GM20000 (cell line): ENCODE measurements at regions not wholly inside any gene's neighbourhood (a gene's known extent, or its start where the extent isn't known, plus 50 kb on each side); places are given as distances from the start of the nearest gene placed in this dataset.

Source experiments
- DNase-seq: peaks from one replicate; pipeline ENCODE4 v3.0.0; 2012; ENCODE audit warnings: low spot score
- TF ChIP-seq, protein P1 (sequence below): IDR thresholded peaks from 2 replicates; pipeline ENCODE4 v1.5.1; 2012; ENCODE audit warnings: mild to moderate bottlenecking, control low read depth; ENCODE audit errors: extremely low read depth, missing control alignments

DNA sequence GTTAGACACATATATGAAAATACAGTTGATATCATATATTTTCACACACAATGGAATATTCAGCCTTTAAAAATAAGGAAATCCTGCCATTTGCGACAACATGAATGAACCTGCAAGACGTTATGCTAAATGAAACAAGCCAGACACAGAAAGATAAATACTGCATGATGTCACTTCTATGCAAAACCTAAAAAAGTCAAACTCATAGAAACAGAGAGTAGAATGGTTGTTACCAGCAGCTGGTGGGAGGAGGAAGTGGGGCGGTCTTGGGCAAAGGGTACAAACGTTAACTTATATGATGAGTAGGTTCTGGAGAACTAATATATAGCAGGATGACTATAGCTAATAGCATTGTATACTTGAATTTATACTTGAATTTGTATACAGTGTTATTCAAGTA is 213.2 kb upstream of the NR2F2 start:
- TF ChIP-seq, protein P1, sequence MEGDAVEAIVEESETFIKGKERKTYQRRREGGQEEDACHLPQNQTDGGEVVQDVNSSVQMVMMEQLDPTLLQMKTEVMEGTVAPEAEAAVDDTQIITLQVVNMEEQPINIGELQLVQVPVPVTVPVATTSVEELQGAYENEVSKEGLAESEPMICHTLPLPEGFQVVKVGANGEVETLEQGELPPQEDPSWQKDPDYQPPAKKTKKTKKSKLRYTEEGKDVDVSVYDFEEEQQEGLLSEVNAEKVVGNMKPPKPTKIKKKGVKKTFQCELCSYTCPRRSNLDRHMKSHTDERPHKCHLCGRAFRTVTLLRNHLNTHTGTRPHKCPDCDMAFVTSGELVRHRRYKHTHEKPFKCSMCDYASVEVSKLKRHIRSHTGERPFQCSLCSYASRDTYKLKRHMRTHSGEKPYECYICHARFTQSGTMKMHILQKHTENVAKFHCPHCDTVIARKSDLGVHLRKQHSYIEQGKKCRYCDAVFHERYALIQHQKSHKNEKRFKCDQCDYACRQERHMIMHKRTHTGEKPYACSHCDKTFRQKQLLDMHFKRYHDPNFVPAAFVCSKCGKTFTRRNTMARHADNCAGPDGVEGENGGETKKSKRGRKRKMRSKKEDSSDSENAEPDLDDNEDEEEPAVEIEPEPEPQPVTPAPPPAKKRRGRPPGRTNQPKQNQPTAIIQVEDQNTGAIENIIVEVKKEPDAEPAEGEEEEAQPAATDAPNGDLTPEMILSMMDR, result no peak
- no peak for DNase-seq

DNA sequence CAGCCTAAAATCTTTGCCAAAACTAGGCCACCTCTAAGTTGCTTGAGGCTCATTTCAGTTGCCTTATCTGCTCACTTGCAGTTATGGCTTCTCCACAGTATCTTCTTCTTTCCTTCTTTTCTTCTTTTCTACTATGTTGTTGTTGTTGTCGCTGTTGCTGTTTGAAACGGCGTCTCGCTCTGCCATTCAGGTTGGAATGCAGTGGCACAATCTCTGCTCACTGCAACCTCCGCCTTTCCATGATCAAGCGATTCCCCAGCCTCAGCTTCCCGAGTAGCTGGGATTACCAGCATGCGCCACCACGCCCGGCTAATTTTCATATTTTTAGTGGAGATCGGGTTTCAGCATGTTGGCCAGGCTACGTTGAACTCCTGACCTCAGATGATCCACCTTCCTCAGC is 210.8 kb upstream of the NR2F2 start:
- TF ChIP-seq, protein P1, result no peak
- no peak for DNase-seq

DNA sequence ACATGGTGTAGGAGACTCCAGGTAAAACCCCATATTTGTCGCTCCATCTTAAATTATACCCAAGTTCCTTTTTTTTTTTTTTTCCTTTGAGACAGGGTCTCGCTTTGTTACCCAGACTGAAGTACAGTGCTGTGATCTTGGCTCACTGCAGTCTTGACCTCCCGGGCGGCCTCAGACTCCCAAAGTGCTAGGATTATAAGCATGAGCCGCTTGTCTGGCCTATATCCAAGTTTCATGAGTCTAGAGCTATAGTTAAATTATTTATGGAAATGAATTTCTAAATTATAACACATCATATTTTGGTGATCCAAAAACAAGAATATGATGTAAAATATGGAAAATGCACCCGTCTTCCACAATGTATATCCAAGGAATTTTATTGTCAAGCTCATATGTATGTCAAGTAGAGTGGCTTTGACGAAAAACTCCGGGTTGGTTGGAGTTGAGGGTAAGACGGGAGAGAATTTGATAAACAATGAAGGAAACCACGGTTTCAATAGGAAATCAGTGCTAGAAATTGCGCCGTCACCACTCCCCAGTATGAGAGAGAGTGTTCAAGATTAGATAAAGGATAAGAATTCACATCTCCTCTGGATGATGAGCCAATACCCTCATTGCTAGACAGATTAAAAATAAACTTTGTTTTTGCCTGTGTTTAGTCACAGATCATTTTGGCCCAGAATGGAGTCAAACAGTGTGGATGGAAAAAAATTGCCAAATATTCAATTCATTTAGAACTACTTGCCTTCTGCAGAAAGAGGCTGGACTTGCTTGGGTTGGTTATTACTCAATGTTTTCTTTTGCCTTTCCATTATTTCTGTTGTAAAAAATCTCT is 209.2 kb upstream of the NR2F2 start:
- TF ChIP-seq, protein P1, result no peak
- no peak for DNase-seq

DNA sequence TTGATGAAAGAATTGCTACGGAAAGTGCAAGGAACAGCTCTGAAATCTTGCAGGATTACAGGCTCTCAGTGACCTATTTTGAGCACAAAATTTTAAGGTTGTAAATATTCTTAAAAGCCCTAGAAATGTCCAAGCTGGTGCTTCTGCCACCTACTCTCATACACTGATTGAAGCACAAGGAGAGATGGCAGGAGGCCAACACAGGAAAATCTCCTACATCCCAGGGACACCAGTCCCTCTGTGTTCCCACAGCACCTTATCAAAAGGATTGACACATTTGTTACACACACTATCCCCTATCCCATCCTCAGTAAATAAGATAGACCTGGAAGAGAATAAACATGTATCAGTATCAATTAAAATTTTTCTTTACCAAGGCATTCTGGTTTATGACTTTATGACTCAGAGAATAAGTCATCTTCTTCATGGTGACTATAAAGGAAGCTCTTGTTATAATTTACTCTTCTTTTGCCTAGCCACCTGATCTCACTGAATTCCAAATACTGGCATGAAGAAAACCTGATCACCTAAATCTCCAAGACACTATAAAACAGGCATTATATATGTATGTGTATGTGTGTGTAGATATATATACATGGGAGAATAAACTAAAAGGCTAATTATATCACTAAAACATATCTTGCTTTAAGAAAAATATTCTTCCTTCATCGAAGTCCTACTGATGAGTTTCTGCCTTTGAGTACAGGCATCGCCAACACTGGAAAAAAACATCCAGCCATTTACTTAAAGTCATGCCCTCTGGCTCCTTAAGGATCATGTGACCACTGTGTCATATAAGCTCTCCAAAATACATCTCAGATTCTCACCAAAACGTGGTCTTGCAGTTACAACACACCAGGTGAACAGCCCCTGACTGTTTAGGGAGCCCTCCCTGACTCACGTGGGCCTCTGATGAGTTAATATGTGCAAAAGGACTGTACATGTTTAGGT is 208.1 kb upstream of the NR2F2 start:
- TF ChIP-seq, protein P1, result no peak
- DNase-seq, result no peak

DNA sequence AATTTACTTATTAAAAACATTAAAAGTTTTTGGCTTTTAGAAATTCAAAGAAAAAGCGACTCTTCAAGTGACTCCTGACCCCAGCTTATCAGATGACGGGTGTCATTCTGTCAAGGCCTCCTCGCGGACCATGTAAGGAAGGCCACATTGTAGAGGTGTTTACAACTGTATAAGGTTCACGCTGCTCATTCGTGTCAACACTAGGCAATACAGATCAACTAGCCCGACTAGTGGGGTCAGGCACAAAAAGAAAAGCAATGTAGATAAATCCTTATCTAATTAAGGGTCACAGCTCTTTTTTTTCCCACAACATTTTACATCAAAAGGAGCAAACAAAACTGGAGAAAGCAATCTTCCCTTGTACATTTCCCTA is 207.5 kb upstream of the NR2F2 start:
- DNase-seq, result no peak
- TF ChIP-seq, protein P1, result no peak

DNA sequence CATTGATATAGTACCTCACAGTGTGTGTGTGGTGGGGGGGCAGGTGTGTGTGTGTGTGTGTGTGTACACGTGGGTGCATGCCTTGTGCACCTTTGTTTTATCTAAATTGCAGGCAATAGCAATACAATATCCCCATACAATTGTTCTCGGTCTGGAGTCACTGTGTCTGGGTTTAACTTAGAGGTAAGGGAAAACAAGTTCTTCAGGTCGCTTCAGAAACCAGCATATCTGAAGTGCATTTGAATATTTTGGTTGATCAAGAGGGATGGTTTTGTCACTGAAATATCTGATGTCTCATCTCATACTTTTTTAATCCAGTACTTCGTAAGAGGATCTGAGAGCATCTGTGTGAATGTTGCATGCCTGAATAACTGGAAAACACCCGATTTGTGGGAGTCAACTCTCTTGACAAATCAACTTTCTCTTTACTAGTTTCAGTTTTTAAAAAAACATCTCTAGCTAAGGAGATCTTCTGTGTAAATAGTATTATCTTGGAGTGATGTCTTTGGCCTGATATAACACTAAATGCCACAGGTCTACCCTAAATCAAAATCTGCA is 206.8 kb upstream of the NR2F2 start:
- TF ChIP-seq, protein P1, result no peak
- no peak for DNase-seq

DNA sequence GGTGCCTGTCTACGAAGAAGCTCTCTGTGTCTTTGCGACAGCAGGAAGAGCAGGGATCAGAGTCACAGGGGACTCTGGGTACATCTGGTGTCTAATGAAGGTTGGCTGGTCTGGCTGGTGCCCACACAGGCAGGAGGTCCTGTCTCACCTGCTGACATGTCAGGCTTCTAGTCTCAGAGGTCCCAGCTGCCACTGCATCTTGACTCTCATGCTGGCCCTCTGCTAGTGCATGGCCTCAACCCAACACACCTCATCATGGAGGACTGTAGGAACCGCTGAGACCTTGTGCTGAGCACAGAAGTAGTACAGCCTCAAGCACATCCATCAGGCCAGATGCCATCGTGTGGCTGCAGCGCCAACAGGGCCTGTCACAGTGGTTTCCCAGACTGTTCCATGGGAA is 206.1 kb upstream of the NR2F2 start:
- TF ChIP-seq, protein P1, result no peak
- DNase-seq, result no peak
